ENCODE measurements at regions not wholly inside any gene's neighbourhood (a gene's known extent, or its start where the extent isn't known, plus 50 kb on each side); places are given as distances from the start of the nearest gene placed in this dataset.
"Not testable (repeated sequence)": the region's sequence is repeated elsewhere in the genome, so short reads cannot be mapped to it uniquely, and the experiment has no call there.

GRCh38 chr13:24563087-24563486 is 50.5 kb upstream of the PARP4 start:
- FAIRE-seq = no peak

- peak; percentile 74 for FAIRE-seq
Observed at GRCh38 chr13:24563971-24564370, 51.4 kb upstream of the PARP4 start.

DNA sequence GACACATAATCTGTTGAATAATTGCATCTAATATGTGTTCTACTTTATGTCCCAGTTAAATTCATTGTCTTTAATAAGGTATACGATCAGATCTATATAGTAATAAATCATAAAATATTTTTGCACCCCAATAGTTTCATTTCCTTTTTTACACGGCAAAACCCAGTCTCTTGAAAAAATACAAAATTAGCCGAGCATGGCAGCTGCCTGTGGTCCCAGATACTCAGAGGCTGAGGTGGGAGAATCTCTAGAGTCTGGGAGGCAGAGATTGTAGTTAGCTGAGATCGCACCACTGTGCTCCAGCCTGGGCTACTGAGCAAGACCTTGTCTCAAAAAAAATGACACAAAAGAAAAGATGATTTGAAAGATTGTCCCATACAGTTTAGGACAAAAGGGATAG is 52.3 kb upstream of the PARP4 start:
- FAIRE-seq = no peak

DNA sequence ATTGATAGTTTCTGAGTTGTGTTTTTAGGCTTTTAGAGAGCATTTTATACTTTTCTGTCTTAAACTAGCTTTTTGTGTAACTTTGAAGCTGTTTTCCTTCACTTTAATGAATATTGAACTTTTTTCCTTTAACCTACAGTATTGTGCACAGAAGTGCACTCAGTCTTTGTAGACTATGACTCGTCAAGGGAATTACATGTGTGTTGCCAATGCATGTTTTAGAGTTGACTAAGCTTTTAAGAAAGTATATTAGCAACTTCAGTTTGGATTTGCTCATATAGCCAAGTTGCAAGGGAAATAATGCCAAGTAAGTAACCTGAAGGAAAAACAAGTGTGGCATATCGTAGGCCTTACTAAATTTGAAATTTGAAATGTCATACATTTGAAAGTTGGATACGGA is 55.0 kb upstream of the PARP4 start:
- FAIRE-seq = not testable (repeated sequence)

GRCh38 chr13:24574847-24575246 is 62.3 kb upstream of the PARP4 start:
- no peak for FAIRE-seq

DNA sequence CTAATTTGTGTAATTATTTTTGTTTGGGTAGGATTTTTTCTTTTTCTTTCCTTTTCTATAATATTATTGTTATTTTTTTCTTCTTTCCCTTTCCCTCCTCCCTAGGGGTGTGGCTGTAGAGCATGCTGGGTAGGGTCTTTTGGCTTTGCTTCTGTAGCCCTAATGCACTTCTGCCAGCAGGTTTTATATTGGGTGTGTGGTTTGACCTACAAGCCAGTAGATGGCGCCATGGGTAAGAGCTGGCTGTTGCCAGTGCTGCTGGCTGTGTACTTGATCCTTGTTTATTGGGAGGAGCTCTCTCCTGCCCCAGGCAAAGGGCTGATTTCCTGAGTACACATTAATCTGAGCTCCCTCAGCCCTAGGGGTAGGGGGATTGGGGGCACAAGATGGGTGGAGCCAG is 67.7 kb upstream of the PARP4 start:
- FAIRE-seq = peak; percentile 54

DNA sequence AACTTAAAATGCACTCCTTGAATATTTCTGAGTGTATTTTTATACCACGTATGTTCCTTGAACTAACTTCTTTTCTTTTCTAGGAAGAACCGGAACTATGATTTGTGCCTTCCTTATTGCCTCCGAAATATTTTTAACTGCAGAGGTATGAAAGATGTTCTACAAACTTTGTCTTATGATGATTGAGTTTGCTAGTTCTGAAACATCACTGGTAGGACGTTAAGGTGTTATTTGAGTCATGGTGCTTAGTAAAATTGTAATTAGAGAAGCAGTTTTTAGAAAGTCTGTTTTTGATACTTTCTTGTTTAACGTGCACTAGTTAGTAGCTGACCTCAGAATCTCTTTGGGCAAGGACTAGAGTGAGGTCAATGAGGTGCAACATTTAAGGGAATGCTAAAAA is 69.0 kb upstream of the PARP4 start:
- not testable (repeated sequence) for FAIRE-seq

DNA sequence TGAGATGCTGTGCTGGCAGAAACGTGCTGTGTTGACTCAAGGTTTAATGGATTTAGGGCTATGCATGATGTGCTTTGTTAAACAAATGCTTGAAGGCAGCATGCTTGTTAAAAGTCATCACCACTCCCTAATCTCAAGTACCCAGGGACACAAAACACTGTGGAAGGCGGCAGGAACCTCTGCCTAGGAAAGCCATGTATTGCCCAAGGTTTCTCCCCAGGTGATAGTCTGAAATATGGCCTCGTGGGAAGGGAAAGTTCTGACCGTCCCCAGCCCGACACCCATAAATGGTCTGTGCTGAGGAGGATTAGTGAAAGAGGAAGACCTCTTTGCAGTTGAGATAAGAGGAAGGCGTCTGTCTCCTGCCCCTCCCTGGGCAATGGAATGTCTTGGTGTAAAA is 79.1 kb upstream of the PARP4 start:
- not testable (repeated sequence) for FAIRE-seq

GRCh38 chr13:24597906-24598670 is 82.1 kb upstream of the ATP12A start:
- FAIRE-seq = not testable (repeated sequence)

DNA sequence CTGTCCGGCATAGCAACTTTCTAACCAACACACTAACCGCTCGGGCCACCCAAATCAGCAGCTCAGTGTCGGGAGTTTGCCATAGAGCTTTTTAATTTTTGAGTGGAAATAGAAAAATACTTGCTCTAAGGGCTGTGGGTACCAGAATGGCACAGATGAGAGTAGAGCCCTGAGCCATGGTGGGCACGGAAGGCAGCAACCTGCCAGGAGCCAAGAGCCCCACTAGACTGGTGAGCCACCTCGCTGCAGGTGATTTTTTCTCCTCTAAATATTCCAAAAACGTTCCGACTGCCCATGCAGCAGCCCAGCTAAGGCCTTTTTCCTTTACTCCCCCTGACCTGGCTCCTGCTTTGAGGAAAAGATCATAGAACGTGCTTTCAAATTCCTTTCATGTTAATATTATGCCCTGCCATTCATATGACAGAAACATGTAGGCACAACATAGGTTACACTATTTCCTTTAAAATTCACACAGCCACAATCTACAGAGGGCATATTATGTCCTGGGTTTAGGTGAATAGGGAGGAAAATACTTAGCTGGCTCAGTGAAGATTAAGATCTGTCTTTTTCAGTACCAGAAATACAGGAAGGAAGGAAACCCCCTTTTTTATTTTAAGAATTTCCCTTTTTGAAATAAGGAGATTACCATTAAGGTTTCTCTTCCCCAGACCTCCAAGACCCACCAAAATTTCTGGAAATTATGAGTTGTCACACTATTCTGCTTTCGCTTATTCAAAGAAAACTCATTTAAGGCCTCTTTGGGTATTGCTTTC is 81.0 kb upstream of the ATP12A start:
- not testable (repeated sequence) for FAIRE-seq

- no peak for FAIRE-seq
Observed at GRCh38 chr13:24605923-24606372, 74.3 kb upstream of the ATP12A start.

- no peak for FAIRE-seq
Observed at GRCh38 chr13:24606486-24607170, 73.6 kb upstream of the ATP12A start.

DNA sequence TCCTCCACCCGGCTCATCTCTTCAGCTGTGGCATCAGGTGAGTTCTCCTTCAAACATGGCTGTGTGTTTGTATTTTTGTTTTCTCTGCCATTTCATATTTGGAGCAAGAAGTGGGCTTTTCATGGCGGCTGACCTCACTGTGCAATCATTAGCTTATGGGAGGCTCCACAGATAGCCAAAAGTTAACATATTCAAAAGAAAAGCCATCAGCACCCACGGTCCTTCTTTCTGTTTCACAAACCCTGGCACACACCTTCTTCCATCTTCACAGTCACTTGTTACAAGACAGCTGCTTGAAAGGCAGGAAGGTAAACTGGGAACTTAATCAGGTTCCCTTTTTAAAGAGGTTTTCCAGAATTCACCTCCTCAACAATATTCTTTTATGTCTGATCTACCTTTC is 69.3 kb upstream of the ATP12A start:
- FAIRE-seq = no peak

DNA sequence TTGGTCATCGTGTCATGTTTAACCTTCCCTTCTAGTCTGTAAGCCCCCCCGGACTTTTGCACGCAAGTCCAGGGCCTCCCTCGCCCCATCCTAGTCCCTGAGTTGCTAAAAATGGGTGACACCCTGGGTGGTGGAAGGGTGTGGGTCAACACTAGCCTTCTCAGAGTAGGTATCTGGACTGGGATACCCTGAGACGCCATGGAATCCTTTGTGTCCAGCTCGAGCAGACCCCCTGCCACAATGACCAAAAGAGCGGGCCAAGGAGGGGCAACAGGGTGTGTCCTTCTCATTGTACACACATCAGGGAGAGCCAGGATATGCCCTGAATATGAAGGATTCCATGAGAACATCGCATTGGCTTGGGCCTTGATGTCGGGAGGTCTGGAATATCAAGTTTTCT is 67.5 kb upstream of the ATP12A start:
- FAIRE-seq = no peak

GRCh38 chr13:24613128-24613527 is 67.1 kb upstream of the ATP12A start:
- FAIRE-seq = no peak

GRCh38 chr13:24613755-24614154 is 66.5 kb upstream of the ATP12A start:
- FAIRE-seq = no peak

GRCh38 chr13:24614306-24615080 is 65.7 kb upstream of the ATP12A start:
- FAIRE-seq = no peak

DNA sequence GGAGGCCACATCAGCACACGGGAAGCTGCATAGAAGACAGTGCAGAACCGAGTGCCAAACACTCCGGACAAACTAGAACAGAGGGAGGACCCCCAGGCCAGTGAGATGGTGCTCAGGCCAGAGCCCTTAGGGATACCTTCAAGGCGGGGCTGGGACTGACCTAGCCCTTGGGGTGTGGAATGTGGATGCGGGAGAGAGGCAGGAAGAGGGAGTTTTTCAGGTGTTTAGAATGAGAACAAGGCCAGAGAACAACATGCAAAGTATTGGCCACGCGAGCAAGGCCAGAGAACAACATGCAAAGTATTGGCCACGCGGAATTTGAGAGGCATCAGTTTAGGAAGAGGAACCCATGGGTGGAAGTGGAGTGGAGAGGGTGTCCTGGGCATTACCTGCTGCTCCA is 65.1 kb upstream of the ATP12A start:
- FAIRE-seq = no peak

DNA sequence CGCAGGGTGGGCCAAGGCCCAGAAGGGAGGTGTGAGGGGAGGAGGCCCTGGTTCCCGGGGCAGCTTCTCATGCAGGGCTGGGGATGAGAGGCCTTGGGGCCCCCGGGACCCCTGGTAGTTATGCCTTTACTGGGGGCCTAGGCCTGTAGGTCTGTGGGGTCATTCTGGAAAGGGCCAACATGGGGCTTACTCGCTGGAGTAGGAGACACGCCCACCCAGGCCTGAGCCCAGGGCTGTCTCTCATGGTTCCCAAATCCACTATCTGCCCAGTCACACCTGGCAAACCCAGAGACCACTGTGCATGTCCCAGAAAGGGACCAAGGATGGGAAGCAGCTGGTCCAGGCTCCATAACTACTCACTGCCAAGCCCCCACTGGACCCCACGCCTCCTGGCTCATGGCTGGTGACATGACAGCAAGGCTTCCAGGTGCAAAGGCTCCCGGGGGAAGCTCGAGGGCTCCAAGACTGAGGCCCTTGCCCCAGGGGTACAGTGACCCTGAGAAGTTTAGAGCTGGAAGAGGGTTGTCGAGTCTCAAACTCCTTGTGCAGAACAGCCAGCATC is 64.2 kb upstream of the ATP12A start:
- FAIRE-seq = no peak

DNA sequence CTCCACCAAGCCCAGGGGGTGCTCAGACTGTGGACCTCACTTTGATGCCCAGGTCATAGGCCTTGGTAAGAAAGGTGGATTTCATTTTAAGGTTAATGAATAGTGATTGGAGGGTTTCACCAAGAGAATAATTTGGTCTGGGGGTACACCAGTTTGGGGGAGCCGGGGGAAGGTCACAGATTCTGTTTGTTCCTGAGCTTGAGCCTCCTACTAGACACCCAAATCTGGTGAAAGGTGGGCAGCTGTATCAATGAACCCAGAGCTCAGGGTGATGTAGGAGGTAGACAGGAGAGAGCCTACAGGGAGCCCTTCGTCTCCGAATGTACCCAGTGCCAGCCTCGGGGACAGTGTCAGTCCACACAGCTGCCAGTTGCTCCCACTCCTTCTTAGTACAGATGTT is 63.7 kb upstream of the ATP12A start:
- FAIRE-seq = no peak

DNA sequence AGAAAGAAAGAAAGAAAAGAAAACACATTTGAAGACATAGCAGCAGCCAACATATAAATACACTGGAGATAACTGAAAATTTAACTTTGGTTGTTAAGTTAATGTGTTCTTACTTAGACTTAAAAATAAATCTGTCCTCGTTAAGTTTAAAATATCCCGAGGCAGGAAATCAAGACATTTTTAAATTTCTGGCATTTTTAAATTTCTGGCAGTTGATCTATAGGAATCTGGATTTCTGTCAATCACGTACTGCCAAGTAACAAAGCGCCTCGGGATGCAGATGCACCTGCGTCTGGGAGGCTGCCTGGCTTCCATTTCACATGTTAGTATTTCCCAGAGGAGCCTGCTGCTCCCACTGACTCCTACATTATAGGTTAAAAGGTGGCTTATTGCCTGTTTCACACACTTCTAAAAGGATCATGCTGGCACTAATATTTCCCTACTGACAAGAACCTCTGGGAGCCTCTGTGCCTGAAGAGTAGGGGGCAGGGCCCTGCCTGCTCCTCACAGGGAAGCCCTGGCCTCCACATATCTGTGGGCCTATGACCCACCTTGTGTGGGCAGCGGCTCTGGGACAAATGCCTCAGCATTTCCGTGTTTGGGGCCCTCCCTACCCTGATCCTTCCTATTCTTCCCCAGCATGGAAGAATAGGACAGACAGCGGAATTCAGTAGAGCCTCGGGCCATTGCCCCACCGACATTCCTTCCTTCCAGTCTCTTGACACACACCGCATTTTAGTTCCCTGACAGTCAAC is 62.8 kb upstream of the ATP12A start:
- FAIRE-seq = no peak

All from endometrium (tissue), 2 donors.